GM23248 (cell line): ENCODE measurements at regions not wholly inside any gene's neighbourhood (a gene's known extent, or its start where the extent isn't known, plus 50 kb on each side); places are given as distances from the start of the nearest gene placed in this dataset.
A peak's percentile ranks its signal among the peaks of the same experiment; 100 is the strongest.

Source experiments
- DNase-seq: peaks from one replicate; pipeline ENCODE4 v3.0.0-alpha.2; 2015
- H2AFZ ChIP-seq: fragments of 200-600 bp; sonication (generic); 2 replicates; pipeline ENCODE4 v1.6.1; 2016; ENCODE audit warnings: antibody characterized with exemption
- H3F3A ChIP-seq: fragments of 200-600 bp; sonication (generic); 2 replicates; pipeline ENCODE4 v1.6.1; 2016; ENCODE audit warnings: mild to moderate bottlenecking, antibody characterized with exemption, mixed run types; ENCODE audit not compliant: insufficient read depth
- H3K27ac ChIP-seq: fragments of 200-600 bp; sonication (generic); 2 replicates; pipeline ENCODE4 v1.5.1; 2016; ENCODE audit warnings: mild to moderate bottlenecking
- H3K27me3 ChIP-seq: fragments of 200-600 bp; sonication (generic); replicated peaks from 2 replicates; pipeline ENCODE4 v1.6.1; 2016; ENCODE audit warnings: mild to moderate bottlenecking; ENCODE audit not compliant: insufficient read depth
- H3K36me3 ChIP-seq: fragments of 200-600 bp; sonication (generic); 2 replicates; pipeline ENCODE4 v1.6.1; 2016; ENCODE audit warnings: low read depth, mild to moderate bottlenecking
- H3K4me1 ChIP-seq: fragments of 200-600 bp; sonication (generic); 2 replicates; pipeline ENCODE4 v1.6.1; 2016; ENCODE audit warnings: mild to moderate bottlenecking; ENCODE audit not compliant: insufficient read depth
- H3K4me2 ChIP-seq: fragments of 200-600 bp; sonication (generic); one replicate; pipeline ENCODE4 v1.6.1; 2016; ENCODE audit warnings: mild to moderate bottlenecking; ENCODE audit not compliant: unreplicated experiment
- H3K4me3 ChIP-seq: fragments of 200-600 bp; sonication (generic); 2 replicates; pipeline ENCODE4 v1.5.1; 2016; ENCODE audit warnings: mild to moderate bottlenecking
- H3K79me2 ChIP-seq: fragments of 200-600 bp; sonication (generic); 2 replicates; pipeline ENCODE4 v1.6.1; 2016; ENCODE audit warnings: mild to moderate bottlenecking; ENCODE audit not compliant: insufficient read depth
- H3K9ac ChIP-seq: fragments of 200-600 bp; sonication (generic); 2 replicates; pipeline ENCODE4 v1.6.1; 2016; ENCODE audit warnings: mild to moderate bottlenecking
- H3K9me2 ChIP-seq: fragments of 200-600 bp; sonication (generic); 2 replicates; pipeline ENCODE4 v1.6.1; 2016; ENCODE audit warnings: mixed run types, mild to moderate bottlenecking, moderate library complexity; ENCODE audit not compliant: insufficient read depth
- H3K9me3 ChIP-seq: fragments of 200-600 bp; sonication (generic); one replicate; pipeline ENCODE4 v1.6.1; 2017; ENCODE audit warnings: low read depth
- H4K20me1 ChIP-seq: fragments of 200-600 bp; sonication (generic); 2 replicates; pipeline ENCODE4 v1.6.0; 2016; ENCODE audit not compliant: insufficient read depth
- EZH2 ChIP-seq: fragments of 200-600 bp; sonication (generic); IDR thresholded peaks from 2 replicates; pipeline ENCODE4 v1.6.1; 2018; ENCODE audit warnings: antibody characterized with exemption, mild to moderate bottlenecking; ENCODE audit not compliant: insufficient read depth, poor library complexity, severe bottlenecking
- EZH2phosphoT487 ChIP-seq: fragments of 200-600 bp; sonication (generic); IDR thresholded peaks from 2 replicates; pipeline ENCODE4 v1.6.1; 2018; ENCODE audit warnings: antibody characterized with exemption, moderate library complexity, mild to moderate bottlenecking, low read depth; ENCODE audit not compliant: insufficient read depth
- WGBS, 2 experiments: methylation state at CpG; one replicate each; pipeline ENCODE4 v1.1.6; 2015 to 2017; ENCODE audit warnings: low lambda C conversion rate in 2 of 2, low coverage in 1 of 2; ENCODE audit errors: missing lambda C conversion rate in 2 of 2; 5-methylcytosine and 5-hydroxymethylcytosine counted together
- in situ Hi-C: fragments of 300-500 bp; cut with MboI; formaldehyde crosslinking; loops from 2 replicates; pipeline ENCODE4 v1.15.0; 2020

- Histone ChIP-seq H3K4me3 (no peak overlapping the region), H3K9me3 (no peaks in the 10 kb centered on the region), H3K4me2 (no peak overlapping the region), H3K9me2 (no peaks in the 10 kb centered on the region), H3F3A (no peaks in the 10 kb centered on the region), H3K9ac (no peak overlapping the region), H3K36me3 (no peaks in the 10 kb centered on the region), H2AFZ (no peak overlapping the region), H3K27ac (no peak overlapping the region), H3K79me2 (no peaks in the 10 kb centered on the region), H3K4me1 (no peaks in the 10 kb centered on the region), H4K20me1 (no peaks in the 10 kb centered on the region), H3K27me3 (peaks cover 5% of the 10 kb centered on the region; the same call in 1 of the 2 replicates)
- no peak for TF ChIP-seq EZH2
- TF ChIP-seq EZH2phosphoT487: no peak
- 77 to 80% methylated on average over 19 to 26 of the region's 26 CpGs for WGBS, 2 experiments
- in situ Hi-C loops: no loop called here
- DNase-seq: no peak
Observed at GRCh38 chr6:168860987-168861386, 392.7 kb downstream of the THBS2 start.

- no peaks in the 10 kb centered on the region for H3K9me3 ChIP-seq
- H3K4me3 ChIP-seq: no peak overlapping the region
- H3K4me1 ChIP-seq: no peaks in the 10 kb centered on the region
- H3K9me2 ChIP-seq: no peaks in the 10 kb centered on the region
- no peak overlapping the region for H2AFZ ChIP-seq
- no peaks in the 10 kb centered on the region for H3F3A ChIP-seq
- no peak for DNase-seq
- no peak overlapping the region for H3K9ac ChIP-seq
- 90 to 92% methylated on average over 16 of the region's 16 CpGs for WGBS, 2 experiments
- H3K4me2 ChIP-seq: no peak overlapping the region
- no peaks in the 10 kb centered on the region for H4K20me1 ChIP-seq
- TF ChIP-seq EZH2phosphoT487 (no peak), EZH2 (no peak)
- no peaks in the 10 kb centered on the region for H3K79me2 ChIP-seq
- peaks cover 5% of the 10 kb centered on the region; the same call in 1 of the 2 replicates for H3K27me3 ChIP-seq
- H3K36me3 ChIP-seq: no peaks in the 10 kb centered on the region
- H3K27ac ChIP-seq: no peak overlapping the region
- in situ Hi-C loops: no loop called here
Observed at GRCh38 chr6:168860341-168860740, 393.3 kb downstream of the THBS2 start.

GRCh38 chr6:168858926-168859325, 394.7 kb downstream of the THBS2 start:
- no peaks in the 10 kb centered on the region for H3K9me2 ChIP-seq
- DNase-seq: no peak
- WGBS, 2 experiments: 0 to 2% methylated on average over 3 of the region's 3 CpGs
- H3K4me2 ChIP-seq: no peak overlapping the region
- no peak overlapping the region for H3K4me3 ChIP-seq
- no peaks in the 10 kb centered on the region for H3K4me1 ChIP-seq
- no peaks in the 10 kb centered on the region for H3K36me3 ChIP-seq
- no peaks in the 10 kb centered on the region for H3K9me3 ChIP-seq
- H3K9ac ChIP-seq: no peak overlapping the region
- TF ChIP-seq EZH2phosphoT487 (no peak), EZH2 (no peak)
- in situ Hi-C loops: no loop called here
- peaks cover 5% of the 10 kb centered on the region; the same call in 1 of the 2 replicates for H3K27me3 ChIP-seq
- no peaks in the 10 kb centered on the region for H3K79me2 ChIP-seq
- H3F3A ChIP-seq: no peaks in the 10 kb centered on the region
- H2AFZ ChIP-seq: no peak overlapping the region
- H3K27ac ChIP-seq: no peak overlapping the region
- no peaks in the 10 kb centered on the region for H4K20me1 ChIP-seq

DNA sequence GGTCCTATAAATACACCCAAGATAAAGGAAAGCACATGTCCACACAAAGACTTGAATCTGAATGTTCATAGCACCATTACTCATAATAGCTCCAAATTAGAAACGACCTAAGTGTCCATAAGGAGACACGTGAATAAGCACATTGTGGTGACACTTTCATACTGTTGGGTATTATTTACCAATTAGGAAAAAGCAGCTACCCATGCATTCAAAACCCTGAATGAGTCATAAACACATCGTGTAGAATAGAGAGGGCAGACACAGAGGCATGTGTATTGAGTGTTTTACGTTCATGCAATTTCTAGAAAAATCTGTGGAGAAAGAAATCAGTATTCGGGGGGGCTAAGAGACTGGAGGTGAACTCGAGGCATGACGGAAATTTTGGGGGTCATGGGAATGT, 396.7 kb downstream of the THBS2 start:
- no peaks in the 10 kb centered on the region for H3F3A ChIP-seq
- H2AFZ ChIP-seq: no peak overlapping the region
- 36 to 38% methylated on average over 7 of the region's 7 CpGs for WGBS, 2 experiments
- in situ Hi-C loops: no loop called here
- no peak overlapping the region for H3K4me3 ChIP-seq
- H3K4me1 ChIP-seq: no peaks in the 10 kb centered on the region
- no peaks in the 10 kb centered on the region for H3K9me3 ChIP-seq
- no peak for DNase-seq
- no peak overlapping the region for H3K4me2 ChIP-seq
- H3K9ac ChIP-seq: no peak overlapping the region
- no peaks in the 10 kb centered on the region for H3K9me2 ChIP-seq
- no peaks in the 10 kb centered on the region for H3K79me2 ChIP-seq
- TF ChIP-seq EZH2phosphoT487 (no peak), EZH2 (no peak)
- no peaks in the 10 kb centered on the region for H3K36me3 ChIP-seq
- H3K27ac ChIP-seq: no peak overlapping the region
- no peaks in the 10 kb centered on the region for H4K20me1 ChIP-seq
- H3K27me3 ChIP-seq: no peaks in the 10 kb centered on the region

DNA sequence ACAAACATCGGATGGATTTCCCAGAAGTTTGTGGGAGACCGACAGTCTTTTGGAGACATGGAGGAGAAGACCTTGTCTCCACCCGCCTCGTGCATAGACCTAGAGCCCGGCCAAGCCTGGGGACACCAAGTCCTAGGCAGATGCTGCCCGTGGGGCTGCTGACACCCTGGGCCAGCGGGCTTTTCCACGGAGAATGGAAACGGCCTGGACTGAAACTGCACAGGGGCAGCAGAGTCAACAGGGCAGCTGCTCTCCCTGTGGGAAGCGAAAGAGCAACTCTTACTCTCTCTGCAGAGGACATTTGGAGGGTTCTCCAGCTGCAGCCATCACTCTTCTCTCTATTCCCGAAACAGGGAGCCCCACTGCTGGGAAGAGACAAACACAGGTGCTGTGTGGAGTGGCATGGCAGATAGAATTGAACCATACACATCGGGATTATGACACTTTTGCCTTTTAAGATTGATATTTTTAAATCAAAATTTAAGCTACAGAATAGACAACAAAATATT, 401.2 kb downstream of the THBS2 start:
- in situ Hi-C loops: no loop called here
- Histone ChIP-seq H3K79me2 (no peaks in the 10 kb centered on the region), H3K4me1 (no peaks in the 10 kb centered on the region), H3K36me3 (no peaks in the 10 kb centered on the region), H2AFZ (peak overlapping the region; percentile 98), H3K4me2 (peak overlapping the region; percentile 100), H3K9me3 (no peaks in the 10 kb centered on the region), H3K9ac (peak overlapping the region; percentile 71), H4K20me1 (no peaks in the 10 kb centered on the region), H3K4me3 (peak overlapping the region; percentile 86), H3F3A (no peaks in the 10 kb centered on the region), H3K27me3 (no peaks in the 10 kb centered on the region), H3K27ac (no peak overlapping the region), H3K9me2 (no peaks in the 10 kb centered on the region)
- WGBS, 2 experiments: 2 to 3% methylated on average over 12 of the region's 12 CpGs
- no peak for TF ChIP-seq EZH2
- TF ChIP-seq EZH2phosphoT487: no peak
- peak; percentile 49 for DNase-seq
